ENCODE measurements at regions not wholly inside any gene's neighbourhood (a gene's known extent, or its start where the extent isn't known, plus 50 kb on each side); places are given as distances from the start of the nearest gene placed in this dataset.

- TF ChIP-seq POLR2AphosphoS5 (IDR thresholded peaks at IDR 0.05) (no peak), CTCF (IDR thresholded peaks at IDR 0.05) (no peak)
These were observed 73.8 kb upstream of the ATP5PO start for GRCh38 chr21:33989440-33989839.

All from transverse colon (tissue), 4 donors.